Tongue (tissue), 1 donor: ENCODE measurements at regions not wholly inside any gene's neighbourhood (a gene's known extent, or its start where the extent isn't known, plus 50 kb on each side); places are given as distances from the start of the nearest gene placed in this dataset.
"Not testable (repeated sequence)": the region's sequence is repeated elsewhere in the genome, so short reads cannot be mapped to it uniquely, and the experiment has no call there.

Experiments
- DNase-seq: peaks from one replicate; pipeline ENCODE4 v3.0.0-alpha.2; 2015

DNA sequence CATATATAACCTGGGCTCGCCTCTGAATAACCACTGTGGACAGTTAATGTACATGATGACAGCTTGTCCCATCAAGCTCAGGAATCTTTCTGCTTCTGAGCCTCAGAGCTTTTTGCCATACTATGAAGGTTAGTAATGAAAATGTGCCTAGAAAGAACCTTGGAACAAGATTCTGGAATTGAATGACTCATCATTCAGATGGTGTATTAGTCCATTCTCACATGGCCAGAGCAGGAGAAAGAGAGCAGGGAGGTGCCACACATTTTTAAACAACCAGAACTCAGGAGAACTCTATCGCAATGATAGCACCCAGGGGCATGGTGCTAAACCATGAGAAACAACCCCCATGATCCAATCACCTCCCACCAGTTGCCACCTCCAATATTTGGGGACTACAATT is 542.1 kb downstream of the PRR16 start:
- DNase-seq, result no peak

DNA sequence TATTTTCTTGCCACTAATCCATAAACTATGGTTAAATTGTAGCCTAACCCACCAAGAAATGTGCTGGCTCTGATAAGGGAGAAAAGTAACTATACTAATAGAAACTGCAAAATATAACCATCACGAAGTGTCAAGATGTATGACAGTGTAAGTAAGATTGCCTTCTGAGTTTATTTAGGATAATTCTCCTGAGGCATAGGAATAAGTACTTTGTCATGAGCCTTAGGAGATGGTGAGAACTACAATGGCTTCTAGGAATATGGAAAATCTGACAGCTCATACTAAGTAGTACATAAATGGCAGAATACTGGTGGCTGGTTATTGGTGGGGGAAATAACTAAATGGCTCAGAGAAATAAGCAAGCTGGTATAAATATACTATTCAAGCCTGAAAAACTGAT is 543.9 kb downstream of the PRR16 start:
- DNase-seq, result no peak

DNA sequence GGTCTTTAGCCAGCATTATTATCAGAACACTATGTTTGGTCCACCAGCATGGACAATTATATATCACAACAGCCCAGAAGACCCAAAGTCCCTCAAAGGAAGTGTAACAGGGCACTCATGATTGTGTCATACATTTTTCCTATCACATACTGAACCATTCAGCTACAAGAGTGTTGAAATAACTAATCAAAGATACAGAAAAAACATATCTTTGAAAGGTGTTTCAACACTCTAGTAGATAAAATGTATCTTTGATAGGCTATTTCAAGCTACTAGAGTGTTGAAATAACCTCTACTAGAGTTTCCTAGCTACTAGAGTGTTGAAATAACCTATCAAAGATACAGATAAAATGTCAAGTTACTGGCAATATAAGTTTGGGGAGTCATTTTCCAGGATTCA is 545.0 kb downstream of the PRR16 start:
- DNase-seq, result no peak

DNA sequence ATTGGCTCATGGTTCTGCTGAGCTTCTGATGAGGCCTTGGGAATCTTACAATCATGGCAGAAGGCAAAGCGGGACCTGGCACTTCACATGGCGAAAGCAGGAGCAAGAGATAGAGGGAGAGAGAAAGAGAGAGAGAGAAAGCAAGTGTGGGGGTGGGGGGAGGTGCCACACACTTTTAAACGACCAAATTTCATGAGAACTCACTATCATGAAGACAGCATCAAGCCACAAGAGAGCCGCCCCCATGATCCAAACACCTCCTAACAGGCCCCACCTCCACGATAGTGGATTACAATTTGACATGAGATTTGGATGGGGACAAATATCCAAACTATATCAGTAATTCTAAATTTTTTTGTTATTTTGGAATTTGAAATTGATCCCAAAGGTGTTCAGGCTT is 553.9 kb downstream of the PRR16 start:
- no peak for DNase-seq

DNA sequence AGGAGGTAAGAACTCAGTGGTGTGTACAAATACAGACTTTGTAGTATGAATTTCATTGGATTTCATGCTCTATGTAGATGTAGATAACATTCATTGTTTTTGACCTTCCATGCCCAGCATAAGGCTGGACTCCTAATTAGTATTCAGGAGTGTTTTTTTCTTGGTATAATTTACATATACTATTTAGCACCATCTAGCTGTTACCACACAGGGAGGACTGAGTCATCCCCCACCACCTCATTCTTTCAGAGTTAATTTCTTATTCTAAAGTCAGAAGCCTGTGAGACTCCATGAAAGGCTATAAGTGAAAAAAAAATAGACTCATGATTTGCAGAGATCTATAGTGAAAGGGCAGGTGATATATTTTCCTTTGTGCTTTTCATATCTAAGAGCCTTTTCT is 555.0 kb downstream of the PRR16 start:
- DNase-seq, result no peak

DNA sequence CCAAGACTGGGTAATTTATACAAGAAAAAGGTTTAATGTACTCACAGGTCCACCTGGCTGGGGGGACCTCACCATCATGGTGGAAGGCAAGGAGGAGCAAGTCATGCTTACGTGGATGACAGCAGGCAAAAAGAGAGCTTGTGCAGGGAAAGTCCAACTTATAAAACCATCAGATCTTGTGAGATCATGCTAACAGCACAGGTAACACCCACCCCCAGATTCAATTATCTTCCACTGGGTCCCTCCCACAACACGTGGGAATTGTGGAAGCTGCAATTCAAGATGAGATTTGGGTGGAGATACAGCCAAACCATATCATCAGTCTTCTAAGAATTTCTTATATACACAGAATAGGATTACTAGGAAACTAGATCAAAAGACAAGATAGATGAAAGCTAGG is 555.6 kb downstream of the PRR16 start:
- no peak for DNase-seq

DNA sequence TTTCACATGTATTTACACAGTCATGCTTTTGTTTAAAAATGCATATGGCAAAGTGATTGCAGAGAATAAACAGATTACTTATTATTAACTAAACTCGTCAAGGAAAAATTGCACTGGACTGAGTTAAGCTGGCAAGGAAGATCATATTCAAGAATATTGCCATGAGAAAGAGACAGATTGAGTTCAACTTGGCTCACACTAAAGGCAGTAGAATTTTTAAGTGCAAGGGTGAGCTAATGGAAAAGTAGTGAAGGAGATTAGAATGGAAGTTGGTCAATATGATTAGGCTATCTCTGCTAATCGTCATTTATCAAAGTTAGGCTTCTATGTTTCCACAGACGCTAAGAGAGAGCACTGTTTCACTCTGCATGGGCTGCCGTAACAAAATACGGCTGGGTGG is 557.6 kb downstream of the PRR16 start:
- no peak for DNase-seq

DNA sequence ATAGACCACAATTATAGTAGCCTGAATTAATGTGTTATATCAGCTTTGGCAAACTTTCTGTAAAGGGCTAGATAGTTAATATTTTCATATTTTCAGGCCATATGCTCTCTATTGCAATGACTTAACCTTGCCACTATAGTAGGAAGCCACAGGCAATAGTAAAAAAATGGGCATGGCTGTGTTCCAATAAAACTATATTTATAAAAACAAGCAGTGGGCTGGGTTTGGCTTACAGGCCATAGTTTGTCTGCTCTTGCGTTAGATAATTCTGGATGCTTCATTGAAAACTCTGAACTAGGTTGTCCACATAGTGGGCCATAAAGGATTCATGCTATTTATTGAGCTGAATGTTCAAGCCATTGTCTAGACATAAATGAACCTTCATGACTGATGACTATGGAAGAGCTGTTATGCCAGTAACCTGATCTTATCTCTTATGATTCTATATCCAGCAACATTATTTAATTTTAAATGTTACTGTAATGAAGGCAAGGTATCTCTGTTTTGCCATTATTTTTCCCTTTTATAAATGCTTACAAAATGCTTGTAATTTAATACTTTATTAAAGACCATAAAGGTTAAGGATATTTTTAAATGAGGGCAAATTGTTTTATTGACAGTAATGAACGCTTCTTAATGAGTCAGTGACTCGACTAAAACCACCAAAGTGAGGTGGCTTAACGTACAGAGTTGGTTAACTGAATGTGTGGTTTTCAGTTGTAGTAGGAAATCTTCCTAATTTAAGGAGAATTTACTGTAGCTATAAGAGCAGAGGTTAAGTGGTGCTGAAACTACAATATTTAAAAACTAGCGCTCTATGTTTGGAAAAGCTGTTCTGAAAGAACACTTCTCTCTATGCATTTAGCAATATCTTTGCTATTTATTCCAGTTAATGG is 560.6 kb downstream of the PRR16 start:
- no peak for DNase-seq

DNA sequence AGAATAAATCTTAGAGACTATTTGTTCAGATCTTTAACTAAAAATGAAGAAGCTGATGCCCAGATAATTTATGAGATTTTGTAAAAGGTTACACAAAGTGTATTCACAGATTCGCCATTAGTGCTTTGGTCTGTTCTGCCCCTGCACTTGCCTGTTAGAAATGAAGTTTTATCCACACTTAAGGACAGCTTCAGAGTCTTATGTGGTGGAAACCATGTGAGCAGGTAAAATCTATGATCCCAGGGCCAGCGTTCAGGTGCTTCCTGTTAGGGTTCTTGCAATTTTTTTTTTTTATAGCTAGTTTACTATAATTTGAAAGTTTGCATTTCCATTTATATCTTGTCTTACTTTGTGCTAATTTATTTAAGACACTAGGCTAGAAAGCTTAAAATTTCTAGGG is 561.6 kb downstream of the PRR16 start:
- no peak for DNase-seq

DNA sequence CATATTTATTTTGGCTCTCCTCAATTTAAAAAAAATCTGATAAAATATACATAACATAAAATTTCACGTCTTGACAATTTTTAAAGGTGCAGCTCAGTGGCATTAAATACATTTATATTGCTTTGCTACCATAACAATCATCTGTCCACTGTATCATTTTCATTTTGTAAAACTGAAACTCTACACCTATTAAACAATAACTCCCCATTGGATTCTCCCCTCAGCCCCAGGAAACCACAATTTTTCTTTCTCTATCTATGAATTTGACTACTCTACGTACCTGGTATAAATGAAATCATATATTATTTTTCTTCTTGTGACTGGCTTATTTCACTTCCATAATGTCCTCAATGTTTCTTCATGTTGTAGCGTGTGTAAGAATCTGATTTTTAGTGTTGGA is 563.5 kb downstream of the PRR16 start:
- no peak for DNase-seq

DNA sequence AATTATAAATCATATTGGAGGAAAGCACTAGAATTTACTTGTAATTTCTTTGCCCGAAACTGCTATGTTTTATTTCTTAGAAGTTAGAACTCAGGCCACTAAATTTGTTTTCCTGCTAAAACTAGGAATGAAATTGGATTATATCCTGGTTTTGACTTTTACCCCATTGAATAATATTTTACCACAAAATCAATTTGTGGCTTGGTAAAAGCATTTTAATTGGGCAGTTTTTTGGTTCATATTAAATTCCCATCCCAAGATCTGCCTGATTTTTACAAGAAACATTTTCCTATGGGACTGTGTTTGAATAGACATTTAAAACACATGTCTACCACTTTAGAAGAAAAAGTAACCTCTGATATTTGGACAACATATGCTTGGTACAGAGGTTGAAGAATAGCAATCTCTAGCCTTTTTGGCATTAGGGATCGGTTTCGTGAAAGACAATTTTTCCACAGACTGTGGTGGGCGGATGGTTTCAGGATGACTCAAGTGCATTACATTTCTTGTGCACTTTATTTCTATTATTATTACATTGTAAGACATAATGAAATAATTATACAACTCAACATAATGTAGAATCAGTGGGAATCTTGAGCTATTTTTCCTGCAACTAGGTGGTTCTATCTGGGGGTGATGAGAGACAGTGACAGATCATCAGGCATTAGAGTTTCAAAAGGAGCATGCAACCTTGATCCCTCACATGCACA is 565.6 kb downstream of the PRR16 start:
- DNase-seq, result no peak

DNA sequence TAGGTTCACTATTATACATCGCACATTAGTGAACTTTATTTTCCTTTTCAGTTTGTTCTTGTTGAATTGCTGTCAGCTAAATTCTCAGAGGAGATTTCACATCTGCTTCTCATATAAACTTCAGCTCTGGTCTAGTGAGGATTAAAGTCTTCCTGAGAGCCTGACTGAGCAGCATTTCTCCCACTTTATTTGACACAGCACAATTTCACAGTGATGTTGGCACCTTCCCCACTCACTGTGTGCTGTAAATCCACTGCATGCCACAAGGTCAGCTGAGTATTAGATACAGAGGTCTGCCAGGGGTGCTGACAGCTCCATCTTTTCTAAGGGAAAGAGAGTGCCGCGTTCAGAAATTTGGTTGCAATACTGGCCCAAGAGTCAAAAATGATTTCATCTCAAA is 567.4 kb downstream of the PRR16 start:
- DNase-seq, result peak; percentile 64

DNA sequence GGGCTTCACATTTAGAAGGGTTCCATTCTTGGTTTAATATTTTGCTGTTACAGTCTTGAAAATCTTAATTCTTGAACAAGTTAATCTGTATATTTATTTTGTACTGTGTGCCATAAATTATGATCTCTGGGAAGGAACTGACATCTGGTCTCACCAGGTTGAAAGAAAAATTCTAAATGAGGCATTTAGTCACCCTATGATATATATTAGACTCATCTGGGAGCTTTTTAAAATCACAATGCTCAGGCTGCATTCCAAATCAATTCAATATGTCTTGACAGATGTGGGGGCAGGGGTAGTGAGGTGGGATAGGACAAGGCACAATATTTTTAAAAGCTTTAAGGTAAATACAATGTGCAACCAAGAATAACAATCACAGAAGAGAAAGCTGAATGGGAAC is 569.2 kb downstream of the PRR16 start:
- DNase-seq, result no peak

DNA sequence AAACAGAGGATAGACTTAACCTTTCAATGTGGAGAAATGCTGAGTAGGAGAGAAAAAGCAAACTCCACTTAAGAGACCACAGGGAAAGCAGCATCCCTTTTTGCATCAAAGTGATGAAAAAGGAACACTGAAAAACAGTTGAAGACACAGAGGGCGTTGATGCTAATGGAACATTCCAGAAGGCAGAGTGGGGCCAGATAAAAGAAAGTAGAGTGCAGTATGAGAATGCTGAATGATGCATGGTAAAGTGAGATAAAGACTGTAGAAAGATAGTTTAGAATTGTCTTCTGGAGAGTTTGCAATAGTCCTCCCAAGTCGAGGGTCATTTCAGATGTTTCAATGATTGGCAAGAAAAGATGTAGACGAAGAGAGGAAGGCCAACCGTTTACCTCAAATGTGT is 574.3 kb downstream of the PRR16 start:
- no peak for DNase-seq

DNA sequence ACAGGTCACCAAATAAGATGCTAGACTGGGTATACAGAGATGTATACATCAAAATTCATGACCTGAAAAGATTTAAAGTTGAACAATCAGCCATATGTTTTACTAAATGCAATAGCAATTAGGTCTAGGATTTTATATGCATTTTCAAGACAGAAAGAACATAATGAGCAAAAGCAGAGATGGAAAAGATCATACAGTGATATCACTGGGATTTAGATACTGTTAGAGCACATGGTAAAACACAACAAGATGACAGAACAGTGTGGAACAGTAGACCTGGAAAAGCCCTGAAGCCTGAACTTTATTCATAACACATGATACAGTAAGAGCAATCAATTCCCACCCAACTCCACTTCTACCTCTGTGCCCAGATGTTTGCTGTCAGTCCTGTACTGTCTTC is 585.9 kb downstream of the PRR16 start:
- no peak for DNase-seq

DNA sequence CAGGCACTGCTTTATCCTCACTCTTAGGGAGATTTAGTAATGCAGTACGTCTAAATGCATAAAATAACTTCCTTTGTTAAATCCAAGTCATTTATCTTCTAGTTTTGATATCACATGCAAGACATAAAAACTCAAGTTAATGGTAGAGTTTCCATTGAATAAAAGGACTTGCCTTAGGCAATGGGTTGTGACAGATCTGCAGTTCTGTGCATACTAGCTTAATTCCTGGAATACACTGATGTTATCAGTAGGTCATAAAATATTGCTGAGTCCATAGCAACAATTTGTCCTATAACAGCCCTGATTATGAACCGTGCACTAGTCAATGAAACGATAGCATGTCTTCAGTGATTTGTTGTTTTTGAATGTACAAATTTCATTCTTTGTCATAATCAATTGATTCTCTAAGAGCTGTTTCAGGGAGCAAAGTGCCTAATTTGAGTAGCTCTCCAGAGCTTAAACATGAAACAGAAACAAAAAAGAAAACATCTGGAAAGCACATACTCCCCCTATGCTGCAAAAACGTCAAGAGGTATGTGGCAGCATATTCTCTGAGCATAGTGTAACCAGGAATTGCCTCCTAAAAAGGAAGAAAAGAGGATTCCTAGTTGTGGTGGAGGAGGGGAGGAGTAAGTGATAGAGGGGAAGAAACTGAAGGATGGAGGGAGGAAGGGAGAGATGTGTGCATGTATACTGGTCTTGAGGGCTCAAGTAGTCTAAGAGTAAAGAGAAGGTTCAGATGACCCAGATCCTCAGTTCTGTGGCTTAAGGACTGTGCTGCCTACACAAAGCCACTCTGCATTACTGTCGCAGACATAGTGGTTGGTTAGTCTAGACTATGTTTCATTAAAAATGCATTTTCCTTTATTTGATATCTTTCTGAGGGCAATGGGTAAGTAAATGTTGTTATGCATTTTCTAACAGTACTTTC is 589.2 kb downstream of the PRR16 start:
- no peak for DNase-seq

DNA sequence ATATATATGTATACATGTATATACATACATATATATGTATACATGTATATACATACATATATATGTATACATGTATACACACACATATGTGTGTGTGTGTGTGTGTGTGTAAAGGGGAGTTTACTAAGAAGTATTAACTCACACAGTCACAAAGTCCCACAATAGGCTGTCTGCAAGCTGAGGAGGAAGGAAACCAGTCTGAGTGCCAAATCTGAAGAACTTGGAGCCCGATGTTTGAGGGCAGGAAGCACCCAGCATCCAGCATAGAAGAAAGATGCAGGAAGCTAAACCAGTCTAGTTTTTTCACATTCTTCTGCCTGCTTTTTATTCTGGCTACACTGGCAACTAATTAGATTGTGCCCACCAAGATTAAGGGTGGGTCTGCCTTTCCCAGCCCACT is 591.5 kb downstream of the PRR16 start:
- no peak for DNase-seq

DNA sequence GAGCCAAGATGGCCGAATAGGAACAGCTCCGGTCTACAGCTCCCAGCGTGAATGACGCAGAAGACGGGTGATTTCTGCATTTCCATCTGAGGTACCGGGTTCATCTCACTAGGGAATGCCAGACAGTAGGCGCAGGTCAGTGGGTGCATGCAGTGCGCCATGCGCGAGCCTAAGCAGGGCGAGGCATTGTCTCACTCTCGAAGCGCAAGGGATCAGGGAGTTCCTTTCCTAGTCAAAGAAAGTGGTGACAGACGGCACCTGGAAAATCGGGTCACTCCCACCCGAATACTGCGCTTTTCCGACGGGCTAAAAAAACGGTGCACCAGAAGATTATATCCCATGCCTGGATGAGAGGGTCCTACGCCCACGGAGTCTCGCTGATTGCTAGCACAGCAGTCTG is 600.1 kb downstream of the PRR16 start:
- DNase-seq, result not testable (repeated sequence)

DNA sequence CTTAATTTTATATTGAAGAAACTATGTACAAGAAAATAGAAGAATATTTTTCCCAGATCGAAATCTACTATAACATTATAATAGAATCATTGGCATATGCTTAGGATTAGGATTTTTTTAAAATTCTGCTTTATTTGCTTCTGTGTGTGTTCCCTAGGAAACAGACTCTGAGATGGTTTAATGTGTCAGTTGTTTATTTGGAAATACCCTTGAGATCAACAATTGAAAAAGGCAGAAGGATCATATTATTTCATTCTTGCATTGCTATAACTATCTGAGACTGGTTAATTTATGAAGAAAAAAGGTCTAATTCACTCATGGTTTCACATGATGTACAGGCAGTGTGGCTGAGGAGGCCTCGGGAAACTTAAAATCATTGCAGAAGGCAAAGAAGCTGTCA is 622.6 kb downstream of the PRR16 start:
- DNase-seq, result peak; percentile 6

DNA sequence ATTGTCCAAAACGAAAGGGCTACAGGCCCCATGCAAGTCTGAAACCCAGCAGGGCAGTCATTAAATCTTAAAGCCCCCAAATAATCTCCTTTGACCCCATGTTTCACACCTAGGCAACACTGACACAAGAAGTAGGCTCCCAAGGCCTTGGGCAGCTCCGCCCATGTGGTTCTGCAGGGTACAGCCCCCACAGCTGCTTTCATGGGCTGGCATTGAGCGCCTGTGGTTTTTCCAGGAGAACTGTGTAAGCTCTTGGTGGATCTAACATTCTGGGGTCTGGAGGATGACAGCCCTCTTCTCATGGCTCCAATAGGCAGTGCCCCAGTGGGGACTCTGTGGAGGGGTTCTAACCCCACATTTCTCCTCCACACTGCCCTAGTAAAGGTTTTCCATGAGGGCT is 623.5 kb downstream of the PRR16 start:
- no peak for DNase-seq

DNA sequence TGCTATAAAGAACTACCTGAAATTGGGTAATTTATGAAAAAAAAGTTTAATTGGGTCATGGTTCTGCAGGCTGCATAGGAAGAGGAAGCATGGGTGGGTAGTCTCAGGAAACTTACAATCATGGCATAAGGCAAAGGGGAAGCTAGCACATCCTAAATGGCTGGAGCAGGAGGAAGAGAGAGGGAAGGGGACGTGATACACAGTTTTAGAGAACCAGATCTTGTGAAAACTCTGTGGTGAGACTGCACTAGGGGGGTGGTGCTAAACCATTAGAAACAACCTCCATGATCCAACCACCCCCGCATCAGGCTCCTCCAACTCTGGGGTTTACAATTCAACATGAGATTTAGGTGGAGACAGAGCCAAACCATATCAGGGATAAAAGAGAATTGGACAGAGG is 624.2 kb downstream of the PRR16 start:
- DNase-seq, result no peak

DNA sequence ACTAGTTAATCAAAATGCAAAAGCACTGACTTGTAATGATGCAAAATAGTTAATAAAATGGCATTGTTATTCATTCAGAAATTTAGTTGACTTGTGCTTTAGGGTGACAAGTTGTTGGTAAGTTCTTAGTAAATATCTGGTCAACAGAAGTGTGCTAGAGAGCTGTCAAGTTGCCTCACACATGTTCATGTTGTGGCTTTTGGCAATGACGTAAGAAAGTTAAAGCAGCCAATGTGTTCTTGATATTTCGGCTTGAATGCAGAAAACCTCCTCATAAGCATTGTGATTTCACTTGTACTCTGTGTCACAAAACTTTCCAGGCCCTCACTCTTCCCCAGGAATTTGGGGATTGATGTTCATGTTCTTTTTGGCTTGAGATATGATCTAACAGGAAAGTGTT is 626.7 kb downstream of the PRR16 start:
- peak; percentile 1 for DNase-seq

DNA sequence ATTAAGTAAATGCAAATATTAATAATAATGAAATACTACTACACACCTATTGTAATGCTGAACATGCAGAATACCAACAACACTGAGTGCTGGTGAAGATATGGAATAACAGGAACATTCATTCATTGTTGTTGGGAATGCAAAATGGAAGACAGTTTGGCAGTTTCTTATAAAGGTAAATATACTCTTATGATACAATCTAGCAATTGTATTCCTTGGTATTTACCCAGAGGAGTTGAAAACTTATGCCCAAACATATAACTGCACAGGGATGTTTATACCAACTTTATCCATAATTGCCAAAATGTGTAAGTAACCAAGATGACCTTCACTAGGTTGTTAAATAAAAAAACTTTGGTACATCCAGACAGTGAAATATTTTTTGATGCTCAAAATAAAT is 636.8 kb downstream of the PRR16 start:
- no peak for DNase-seq
